NCI-H1417 treated with DMSO at 0.1 percent for 48 hours (cell line): ENCODE measurements at regions not wholly inside any gene's neighbourhood (a gene's known extent, or its start where the extent isn't known, plus 50 kb on each side); places are given as distances from the start of the nearest gene placed in this dataset.
"Not testable (repeated sequence)": the region's sequence is repeated elsewhere in the genome, so short reads cannot be mapped to it uniquely, and the experiment has no call there.

Source experiments
- DNase-seq: peaks from one replicate; lab custom pipeline; 2025; lab: John Stamatoyannopoulos, UW

- DNase-seq, result no peak
Observed at GRCh38 chr9:115804206-115804605, 349.4 kb upstream of the PAPPA start.

DNA sequence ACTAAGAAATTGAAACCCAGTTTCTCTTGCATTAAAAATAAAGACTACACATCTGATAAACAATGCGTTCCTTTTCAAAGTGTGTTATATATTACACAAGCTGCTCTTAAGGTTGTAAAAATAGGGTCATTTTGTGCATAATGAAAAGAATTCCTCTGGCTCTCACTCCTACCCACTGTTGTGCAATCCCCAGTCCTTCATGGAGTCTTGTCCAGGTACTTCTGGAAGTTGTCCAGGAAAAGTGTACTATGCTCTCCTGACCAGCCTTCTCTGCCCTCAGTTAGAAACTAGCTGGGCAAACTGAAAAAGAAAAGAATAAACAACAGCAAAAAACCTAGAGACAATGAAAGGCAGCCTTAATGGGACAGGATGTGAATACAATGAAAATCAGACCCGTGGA, 345.5 kb upstream of the PAPPA start:
- DNase-seq, result no peak

GRCh38 chr9:115808695-115809094, 344.9 kb upstream of the PAPPA start:
- no peak for DNase-seq

GRCh38 chr9:115810166-115810565, 343.4 kb upstream of the PAPPA start:
- no peak for DNase-seq

DNA sequence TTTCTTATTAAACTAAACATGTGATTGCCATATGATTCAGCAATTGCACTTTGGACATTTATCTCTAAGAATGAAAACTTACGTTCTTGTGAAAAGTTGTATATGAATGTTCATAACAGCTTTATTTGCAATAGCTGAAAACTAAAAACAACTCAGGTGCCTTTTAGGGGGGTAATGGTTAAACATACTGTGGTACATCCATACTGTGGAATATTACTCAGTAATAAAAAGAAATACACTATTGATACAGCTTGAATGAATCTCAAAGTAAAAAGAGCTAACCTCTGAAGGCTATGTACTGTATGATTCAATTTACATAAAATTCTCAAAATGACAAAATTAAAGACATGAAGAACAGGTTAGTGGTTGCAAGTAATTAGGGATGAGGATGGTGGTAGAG, 339.5 kb upstream of the PAPPA start:
- DNase-seq, result no peak

GRCh38 chr9:115815786-115816185, 337.8 kb upstream of the PAPPA start:
- DNase-seq, result no peak

DNA sequence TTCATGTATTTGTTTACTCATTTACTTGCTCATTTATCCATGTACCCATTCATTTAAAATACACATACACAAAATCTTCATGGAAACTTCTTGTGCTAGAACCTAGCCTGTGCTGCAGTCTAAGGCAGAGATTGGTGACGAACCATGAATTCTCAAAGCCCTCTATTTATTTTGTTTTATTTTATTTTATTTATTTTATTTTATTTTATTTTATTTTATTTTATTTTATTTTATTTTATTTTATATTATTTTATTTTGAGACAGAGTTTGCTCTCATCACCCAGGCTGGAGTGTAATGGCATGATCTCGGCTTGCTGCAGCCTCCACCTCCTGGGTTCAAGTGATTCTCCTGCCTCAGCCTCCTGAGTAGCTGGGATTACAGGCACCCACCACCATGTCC, 334.9 kb upstream of the PAPPA start:
- not testable (repeated sequence) for DNase-seq

GRCh38 chr9:115832031-115832430, 321.6 kb upstream of the PAPPA start:
- no peak for DNase-seq

GRCh38 chr9:115837618-115838017, 316.0 kb upstream of the PAPPA start:
- DNase-seq, result no peak

- no peak for DNase-seq
Observed at GRCh38 chr9:115838417-115838816, 315.2 kb upstream of the PAPPA start.

- DNase-seq, result not testable (repeated sequence)
Observed at GRCh38 chr9:115844433-115844832, 309.2 kb upstream of the PAPPA start.

- DNase-seq, result no peak
Observed at GRCh38 chr9:115845648-115846312, 307.8 kb upstream of the PAPPA start.

DNA sequence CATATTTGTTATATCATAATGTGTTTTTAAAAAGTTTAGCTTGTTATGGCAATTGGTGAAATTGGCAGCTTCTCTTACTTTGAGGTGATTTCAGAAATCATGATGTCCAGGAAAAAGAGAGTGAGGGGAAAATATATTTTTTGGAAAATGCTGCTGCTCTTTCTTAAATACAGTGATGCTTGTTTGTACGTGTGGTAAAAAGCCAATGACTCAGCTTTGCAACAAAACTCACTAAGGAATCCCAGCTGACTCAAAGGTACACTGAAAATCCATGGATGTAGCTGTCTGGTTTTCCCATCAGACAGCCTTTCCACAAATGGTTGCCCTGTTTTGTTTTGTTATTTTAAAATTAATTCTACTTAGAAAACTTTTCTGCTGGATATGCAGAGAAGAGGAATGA, 306.4 kb upstream of the PAPPA start:
- no peak for DNase-seq

DNA sequence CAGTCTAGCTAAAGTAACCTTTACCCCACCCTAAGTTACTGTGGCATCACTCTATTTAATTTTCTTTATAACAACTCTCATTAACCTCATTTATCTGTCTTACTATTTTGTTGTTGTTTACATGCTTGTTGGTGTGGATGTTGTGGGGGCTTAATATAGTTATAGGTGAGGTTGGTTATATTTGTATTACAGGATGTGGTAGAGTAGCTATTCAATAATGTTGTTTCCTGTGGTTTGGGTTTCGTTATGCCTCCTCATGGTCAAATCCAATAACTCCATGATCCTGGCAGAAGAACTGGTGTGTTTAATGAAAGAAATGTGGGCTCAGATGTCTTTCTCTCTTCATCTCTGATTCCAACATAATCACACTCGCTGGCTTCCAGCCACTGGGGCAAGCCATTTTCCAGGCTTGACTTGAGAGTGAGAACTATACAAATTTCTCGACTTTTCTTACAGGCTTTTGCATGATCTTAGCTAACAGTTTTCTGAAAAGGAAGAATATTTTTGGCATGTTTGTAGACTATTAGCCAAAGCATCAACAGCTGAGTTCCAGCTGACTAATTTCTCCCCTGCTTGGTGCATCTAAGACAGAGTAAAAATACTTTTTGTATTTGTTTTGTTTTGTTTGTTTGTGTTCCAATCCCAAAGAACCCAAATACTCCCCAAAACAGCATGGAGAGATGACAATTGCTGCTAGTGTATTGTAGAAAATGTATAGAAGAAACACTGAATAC, 303.7 kb upstream of the PAPPA start:
- no peak for DNase-seq

- no peak for DNase-seq
Observed at GRCh38 chr9:115850548-115851304, 302.9 kb upstream of the PAPPA start.

GRCh38 chr9:115855458-115856133, 298.0 kb upstream of the PAPPA start:
- DNase-seq, result no peak

GRCh38 chr9:115858421-115858820, 295.2 kb upstream of the PAPPA start:
- DNase-seq, result not testable (repeated sequence)

GRCh38 chr9:115862021-115862420, 291.6 kb upstream of the PAPPA start:
- no peak for DNase-seq

- no peak for DNase-seq
Observed at GRCh38 chr9:115864581-115864980, 289.0 kb upstream of the PAPPA start.

DNA sequence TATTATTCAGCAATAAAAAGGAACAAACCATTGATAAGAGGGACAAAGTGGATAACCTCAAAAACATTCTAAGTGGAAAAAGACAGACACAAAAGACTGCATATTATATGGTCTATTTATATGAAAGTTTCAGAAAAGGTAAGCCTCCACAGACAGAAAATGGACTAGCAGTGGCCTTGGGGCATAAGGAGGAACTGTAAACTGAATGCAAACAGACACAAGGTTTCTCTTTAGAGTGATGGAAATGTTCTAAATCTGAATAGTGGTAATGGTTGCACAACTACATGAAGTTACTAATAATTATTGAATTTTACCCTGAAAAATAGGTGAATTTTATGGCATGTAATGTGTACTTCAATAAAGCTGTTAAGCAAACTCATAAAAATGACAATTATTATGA, 286.3 kb upstream of the PAPPA start:
- DNase-seq, result no peak

GRCh38 chr9:115877852-115878438, 275.6 kb upstream of the PAPPA start:
- DNase-seq, result no peak

DNA sequence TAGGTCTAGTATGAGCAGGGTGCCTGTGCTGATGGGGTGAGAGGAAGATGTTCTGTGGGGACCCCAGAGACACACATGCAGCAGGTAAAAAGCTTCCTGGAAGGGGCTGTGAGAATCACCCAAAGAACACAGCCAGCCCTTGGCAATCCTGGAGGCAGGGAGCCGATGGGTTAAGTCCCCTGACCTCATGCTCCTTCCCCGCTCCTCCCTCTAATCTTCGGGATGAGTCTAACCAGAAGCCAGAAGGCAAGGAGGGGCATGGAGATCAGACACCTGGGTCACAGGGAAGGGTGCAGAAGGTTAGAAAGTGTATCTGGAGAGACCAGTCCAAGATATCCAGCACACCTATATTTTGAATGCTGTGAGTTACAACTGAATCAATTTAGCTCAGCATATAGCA, 274.1 kb upstream of the PAPPA start:
- DNase-seq, result no peak
